ENCODE measurements at regions not wholly inside any gene's neighbourhood (a gene's known extent, or its start where the extent isn't known, plus 50 kb on each side); places are given as distances from the start of the nearest gene placed in this dataset.
"Not testable (repeated sequence)": the region's sequence is repeated elsewhere in the genome, so short reads cannot be mapped to it uniquely, and the experiment has no call there.

DNA sequence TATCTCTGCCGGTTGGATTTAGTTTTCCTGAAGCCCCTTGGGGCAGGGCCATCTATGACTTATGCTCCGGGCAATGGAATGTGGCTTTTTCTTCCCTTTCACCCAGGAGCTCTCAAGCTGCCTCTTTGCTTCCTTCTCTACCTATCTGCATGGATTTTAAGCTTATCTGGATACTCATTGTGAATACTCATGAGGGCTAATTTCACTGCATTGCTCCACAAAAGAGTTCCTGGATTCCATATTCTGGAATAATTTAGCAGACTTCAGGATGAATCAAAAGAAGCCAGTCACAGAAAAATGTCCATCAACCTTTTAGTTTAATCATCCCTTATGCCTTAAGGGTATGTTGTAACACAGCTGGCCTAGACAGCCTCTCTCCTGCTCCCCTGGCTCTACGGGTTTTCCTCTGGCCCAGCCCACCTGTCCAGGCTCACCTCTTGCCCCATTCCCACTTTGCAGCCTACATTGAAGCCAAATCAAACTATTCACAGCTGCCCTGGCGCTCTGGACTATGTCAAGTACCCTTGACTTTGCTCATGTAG lies 122.8 kb upstream of the RMDN2 start:
- no peak for DNase-seq (ENCODE audit: extremely low read depth, low read depth, low spot score)

DNA sequence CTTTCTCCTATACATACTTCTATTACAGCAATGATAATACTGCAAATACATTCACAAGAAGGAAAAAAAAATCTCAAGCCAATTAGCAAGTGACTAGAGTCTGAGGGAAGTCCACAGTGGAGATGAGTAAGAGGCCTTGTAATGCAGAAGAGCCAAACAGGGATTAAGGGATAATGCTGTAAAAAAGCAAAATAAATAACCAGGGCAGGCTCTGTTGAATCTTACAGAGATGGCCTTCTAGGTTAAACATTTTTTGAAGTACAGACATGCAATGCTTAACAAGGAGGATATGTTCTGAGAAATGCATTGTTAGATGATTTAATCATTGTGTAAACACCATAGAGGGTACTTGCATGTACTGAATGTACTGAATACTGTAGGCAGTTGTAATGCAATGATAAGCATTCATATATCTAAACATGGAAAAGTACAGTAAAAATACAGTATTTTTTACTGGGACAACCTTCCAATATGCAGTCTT lies 122.1 kb upstream of the RMDN2 start:
- DNase-seq (ENCODE audit: extremely low read depth, low read depth, low spot score), result no peak

DNA sequence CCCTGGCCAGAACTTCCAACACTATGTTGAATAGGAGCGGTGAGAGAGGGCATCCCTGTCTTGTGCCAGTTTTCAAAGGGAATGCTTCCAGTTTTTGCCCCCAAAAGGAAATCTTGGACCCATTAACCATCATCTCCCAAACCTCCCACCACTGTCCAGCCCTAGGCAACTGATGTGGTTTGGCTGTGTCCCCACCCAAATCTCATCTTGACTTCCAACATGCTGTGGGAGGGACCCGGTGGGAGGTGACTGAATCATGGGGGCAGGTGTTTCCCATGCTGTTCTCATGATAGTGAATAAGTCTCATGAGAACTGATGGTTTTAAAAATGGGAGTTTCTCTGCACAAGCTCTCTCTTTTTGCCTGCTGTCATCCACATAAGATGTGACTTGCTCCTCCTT lies 119.1 kb upstream of the RMDN2 start:
- DNase-seq (ENCODE audit: extremely low read depth, low read depth, low spot score), result not testable (repeated sequence)

DNA sequence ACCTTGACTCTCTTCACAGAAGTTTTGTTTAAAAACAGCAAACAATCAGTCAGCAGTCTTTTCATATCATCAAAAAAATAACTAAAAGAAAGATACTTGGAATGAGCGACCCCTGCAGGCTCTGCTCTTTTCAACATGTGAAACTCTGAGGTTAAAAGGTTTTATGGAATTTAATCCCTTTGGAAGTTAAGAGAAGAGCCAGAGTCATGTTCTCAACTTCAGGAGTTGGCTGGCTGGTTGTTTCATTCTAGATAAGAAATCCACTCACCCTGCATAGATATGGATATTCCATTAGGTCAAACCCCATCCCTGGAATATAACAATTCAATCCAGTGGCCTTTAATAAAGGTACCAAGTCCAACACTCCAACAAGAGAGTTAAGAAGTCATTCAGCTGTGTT lies 115.6 kb upstream of the RMDN2 start:
- DNase-seq (ENCODE audit: extremely low read depth, low read depth, low spot score), result no peak

DNA sequence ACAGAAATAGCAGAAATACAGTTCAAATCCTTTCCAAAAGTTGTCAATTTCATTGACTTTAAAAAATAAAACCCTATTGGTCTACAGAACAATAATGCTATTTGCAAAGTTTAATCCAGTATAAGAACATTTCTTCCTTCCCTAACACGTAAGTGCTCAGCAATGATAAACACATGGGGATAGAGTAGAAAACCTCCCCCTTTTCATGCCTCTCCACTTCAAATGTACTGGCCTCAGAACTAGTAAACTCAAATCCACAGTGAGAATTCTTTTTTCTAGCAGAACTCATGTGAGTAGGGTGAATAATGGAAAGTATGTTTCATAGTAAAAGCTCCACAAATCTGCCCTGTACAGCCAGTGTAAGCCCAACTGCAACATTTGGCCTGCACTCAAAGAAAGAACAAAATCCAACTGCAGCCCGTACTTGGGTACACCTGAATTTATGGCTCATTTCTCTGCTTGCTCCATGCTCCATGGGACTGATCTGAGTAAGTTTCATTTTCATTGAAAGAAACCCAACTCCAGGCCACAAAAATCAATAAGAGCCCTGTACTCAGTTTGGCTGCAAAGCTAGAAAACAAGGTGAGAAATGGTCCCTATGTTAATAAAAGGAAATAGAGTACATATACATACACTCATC lies 115.0 kb upstream of the RMDN2 start:
- DNase-seq (ENCODE audit: extremely low read depth, low read depth, low spot score), result no peak

DNA sequence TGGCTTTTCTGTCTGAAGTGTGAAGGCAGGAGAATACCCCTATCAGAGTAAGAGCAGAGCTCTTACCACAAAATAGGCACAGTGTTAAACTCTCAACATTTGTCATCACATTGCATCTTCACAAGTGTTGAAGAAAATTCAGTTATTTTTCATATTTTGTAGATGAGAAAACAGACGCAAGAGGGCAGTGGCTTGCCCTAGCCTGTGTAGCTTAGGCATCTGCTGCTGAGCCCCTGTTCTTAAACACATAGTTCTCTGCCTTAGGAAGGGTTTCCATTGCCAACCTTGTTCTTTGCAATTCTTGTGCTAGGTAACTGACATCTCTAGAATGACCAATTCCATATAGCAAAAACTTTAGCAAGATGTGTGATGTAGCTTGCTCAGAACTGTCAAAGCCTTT lies 112.7 kb upstream of the RMDN2 start:
- DNase-seq (ENCODE audit: extremely low read depth, low read depth, low spot score), result no peak

DNA sequence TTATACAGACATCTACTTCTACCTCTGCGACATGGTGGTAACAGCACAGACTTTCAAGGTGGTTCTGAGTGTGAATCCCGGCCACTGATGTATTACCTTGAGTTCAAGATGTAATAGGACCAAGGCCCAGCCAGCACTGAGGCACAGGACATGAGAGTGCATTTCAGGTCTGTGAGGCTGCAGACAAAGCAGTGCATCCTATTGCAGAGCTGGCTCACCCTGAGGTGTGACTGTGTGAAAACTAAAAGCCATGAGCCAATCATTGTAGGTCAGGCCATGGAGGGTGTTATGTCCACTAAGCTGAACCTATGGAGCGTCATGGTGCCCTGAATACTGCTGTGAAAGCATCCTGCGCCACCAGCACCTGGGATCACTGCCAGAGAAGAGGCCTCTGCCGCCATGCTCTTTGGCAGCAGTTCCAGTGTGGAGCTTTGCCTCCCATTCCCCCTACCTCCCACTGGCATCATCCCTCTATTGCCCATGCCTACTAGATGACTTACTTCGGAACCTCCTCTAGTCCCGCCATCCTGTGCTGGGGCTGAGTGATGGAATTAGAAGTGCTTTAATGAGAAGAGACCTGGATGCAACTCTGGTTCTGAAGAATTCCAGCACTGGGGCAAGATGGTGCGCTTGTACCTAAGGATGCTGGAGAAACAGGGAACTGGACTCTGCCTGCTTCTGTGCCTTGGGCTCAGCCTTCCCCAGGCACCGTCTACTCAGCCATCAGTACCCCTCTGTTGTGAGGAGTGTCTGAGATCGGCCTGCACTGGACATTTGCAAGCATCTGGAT lies 112.0 kb upstream of the RMDN2 start:
- DNase-seq (ENCODE audit: extremely low read depth, low read depth, low spot score), result no peak

DNA sequence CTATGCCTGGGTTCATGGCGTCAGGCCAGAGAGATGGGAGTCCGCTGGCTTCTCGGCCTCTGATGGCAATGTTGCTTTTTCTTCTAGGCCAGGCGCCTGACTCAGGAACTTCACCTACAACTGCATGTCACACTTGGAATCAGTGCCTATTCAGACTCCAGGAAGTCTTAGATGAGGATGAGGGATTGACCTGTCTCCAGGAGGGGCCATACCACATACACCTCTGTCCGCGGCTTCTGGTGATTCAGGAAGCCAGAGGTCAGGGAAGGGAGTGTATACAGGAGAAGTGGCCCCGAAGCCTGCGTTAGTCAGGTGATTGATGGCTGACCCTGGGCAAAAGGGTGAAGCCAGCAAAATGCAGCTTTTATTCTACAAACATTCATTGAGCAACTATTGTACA lies 109.1 kb upstream of the RMDN2 start:
- DNase-seq (ENCODE audit: extremely low read depth, low read depth, low spot score), result no peak

DNA sequence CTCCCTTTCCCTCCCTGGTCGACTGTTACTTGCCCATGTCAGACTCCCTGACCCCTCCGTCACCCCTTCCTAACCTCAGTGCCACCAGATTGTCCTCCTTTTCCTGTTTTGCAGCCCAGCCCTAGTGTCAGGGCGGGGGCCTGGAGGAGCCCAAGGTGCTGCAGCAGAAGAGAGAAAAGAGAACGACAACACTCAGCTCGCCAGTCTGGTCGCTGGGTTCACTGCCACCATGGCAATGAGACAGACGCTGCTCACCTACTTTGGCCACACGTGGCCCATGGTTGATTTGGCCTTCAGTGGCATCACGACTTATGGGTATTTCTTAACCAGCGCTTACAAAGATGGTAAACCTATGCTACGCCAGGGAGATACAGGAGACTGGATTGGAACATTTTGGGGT lies 108.4 kb upstream of the RMDN2 start:
- DNase-seq (ENCODE audit: extremely low read depth, low read depth, low spot score), result no peak

DNA sequence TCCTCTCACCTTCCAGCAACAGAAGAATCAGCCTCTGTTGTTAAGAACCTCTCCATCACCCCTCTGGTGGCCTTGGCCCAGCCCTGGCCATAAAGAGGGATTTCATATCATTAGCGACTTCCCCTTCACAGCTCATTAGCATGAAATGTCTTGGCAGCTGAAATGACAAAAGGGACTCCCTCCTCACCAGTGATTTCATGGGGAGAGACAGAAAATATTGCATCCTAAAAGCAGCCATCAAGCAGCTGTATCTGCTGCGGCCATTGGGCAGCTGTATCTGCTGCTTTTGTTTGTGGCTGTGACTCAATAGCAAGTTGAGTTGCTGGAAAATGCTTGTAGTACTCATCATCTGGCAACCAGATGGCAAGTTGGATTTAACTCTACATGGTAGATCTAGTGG lies 105.9 kb upstream of the RMDN2 start:
- no peak for DNase-seq (ENCODE audit: extremely low read depth, low read depth, low spot score)

DNA sequence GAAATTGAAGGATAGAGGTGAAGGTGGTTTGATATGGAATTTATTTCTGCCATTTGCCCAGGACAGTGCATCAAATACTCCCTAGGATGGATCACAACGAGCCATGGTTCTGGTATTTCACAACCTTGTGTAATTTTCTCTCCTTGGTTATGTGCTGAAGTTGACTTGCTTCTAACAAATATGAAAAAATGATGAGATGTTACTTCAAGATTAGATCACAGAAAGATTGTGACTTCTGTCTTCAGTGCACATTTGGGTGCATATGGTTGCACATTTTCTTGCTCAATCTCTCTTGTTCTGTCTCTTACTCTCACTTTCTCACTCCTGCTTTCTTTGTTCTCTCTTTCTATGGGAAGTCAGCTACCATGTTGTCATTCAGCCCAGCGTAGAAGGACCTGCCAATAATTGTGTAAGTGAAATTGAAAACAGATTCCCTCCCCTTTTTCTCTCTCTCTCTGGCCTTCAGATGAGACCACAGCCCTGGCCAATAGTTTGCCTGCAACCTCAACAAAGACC lies 104.6 kb upstream of the RMDN2 start:
- no peak for DNase-seq (ENCODE audit: extremely low read depth, low read depth, low spot score)

DNA sequence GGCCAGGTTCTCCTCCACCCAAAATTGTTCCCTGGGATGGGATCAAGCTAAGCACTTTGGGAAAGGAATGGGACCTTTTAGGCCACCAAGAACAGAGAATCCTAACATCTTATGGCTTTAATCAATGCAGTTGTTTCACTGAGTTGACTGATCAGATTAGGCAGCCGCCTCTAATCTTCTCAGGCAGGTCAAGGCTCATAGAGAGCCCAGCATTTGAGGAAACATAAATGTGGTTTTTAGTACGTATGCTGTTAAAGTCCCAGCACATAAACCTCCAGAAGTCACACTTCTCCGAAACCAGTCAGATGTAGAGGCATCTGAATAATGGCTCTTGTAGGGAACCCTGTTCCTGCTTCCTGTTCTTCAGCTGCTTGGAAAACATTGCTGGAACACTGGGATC lies 99.5 kb upstream of the RMDN2 start:
- no peak for DNase-seq (ENCODE audit: extremely low read depth, low read depth, low spot score)

DNA sequence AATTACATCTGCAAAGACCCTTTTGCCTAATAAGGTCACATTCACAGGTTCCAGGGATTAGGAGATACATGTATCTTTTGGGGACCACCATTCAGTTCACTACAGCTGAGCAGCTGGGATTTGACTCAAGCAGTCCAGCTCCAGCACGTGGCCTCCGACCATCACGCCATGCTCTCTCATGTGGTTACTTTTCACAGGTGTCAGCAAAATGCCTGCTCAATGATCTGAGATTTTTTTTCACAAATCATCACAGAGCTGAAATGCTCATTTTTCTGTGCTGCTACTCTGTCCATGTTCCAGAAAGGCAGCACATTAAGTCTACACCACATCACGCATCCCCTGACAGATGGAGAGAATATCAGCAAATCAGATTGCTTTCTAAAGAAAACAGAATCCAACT lies 98.5 kb upstream of the RMDN2 start:
- DNase-seq (ENCODE audit: extremely low read depth, low read depth, low spot score), result no peak

DNA sequence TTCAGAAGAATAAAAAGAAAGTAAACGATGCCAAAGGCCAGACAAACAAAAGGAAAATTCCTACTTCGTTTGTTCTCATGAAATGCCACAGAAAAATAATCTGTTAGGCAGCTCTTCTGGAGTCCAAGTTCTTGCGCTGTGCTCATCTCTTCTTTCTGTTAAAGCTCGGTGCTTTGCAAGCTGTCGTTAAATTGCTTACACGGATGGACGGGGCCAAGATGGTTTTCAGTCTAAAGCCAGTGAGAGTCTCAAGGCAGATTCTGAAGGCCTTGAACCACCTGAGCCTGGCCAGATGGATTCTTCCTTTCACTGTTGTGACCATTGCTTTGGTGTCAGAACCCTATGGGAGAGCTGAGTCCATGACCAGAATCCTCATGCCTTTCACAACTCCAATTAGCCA lies 97.6 kb upstream of the RMDN2 start:
- no peak for DNase-seq (ENCODE audit: extremely low read depth, low read depth, low spot score)

DNA sequence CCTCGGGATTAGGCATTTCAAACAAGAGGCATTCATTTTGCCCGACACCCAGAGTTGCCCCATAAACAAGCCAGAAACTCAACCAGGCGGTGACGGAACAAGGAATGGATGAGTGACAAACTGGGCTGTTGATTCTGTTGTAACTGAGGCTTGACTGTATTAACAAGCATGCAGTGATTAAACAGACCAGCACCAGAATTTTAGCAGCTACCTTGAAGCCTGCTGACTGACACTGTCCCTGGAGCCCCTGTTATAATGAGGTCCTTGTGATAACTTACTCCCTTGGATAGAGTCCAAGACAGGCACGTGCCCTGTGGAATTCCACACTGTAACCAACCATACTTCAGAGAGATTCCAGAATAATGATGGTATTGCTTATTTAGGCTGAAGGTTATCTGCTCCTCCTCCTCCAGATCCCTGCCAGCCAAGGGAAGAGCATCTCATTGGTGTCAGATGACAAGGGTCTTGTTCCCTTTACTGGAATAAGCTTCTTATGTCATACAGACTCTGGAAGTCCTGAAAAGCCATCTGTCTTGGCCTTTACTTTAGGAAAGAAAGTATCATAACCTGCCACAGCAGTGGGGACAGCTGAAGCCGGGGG lies 97.1 kb upstream of the RMDN2 start:
- DNase-seq (ENCODE audit: extremely low read depth, low read depth, low spot score), result no peak

DNA sequence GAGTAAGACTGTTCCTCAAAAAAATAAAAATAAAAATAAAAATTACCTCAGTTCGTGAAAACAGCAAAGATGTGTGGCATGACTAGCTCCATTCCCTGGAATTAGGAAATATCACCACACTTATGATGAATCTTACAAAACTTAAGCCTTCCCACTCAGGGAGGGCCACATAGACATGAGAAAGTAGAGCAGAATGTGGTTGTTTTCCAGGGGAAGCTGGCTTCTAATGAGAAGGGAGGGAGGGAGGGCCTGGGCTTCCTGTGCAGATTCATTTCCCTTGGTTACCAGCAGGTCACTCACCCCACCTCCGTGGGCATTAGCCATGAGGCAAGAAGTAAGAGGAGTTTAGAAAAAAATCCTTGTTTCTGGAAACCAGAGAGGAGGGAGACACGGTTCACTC lies 95.9 kb upstream of the RMDN2 start:
- peak; percentile 85 for DNase-seq (ENCODE audit: extremely low read depth, low read depth, low spot score)

DNA sequence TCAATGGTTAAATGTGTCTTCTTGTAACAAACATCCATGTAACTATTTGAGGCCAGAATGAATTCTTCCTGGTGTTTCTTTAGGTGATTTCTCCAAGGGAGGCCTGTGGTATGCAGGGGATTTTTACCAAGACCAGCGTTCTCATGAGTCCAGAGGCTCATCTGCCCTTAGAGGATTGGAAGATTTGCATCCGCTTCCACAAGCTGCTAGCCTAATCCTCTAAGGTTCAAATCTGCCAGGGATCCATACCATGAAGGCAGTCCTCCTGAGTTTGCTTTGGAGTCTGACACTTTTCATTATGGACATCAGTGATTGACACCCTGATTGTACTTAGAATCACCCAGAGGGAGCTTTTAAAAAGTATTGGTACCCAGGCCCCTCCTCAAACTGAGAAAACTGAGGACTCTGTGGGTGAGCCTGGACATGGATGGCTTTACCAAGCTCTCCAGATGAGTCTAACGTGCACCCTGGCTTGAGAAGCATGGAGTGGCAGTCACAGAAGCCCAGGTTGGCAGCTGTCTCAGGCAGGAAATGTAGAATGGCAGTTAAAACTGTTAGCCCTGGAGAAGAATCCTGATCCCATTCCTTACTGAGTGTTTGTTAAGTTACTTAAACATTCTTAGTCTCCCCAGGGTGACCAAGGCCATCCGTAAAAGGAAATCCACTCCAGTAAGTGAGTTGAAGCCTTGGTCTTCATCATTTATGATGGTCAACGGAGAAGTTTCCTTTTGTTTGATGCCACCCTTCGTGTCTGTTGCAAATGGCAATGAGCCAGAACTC lies 95.3 kb upstream of the RMDN2 start:
- DNase-seq (ENCODE audit: extremely low read depth, low read depth, low spot score), result no peak

DNA sequence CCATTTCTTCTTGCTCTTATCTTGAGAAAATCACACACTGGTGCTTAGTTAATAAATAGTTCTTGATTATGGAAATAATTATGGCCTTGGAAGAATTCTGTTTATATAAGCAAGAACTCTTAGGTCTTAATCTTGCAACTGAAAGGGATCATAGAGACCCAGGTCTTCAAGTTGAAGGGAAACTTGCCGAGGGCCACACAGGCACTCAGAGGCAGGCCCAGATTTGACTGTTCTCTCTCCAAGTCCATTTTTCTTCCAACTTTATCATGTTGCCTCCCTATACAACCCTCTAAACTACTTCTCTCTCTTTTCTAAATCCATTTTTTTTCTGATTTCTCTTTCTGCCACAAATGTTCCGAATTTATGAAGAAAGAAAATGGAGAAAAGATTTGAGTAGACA lies 94.5 kb upstream of the RMDN2 start:
- no peak for DNase-seq (ENCODE audit: extremely low read depth, low read depth, low spot score)

DNA sequence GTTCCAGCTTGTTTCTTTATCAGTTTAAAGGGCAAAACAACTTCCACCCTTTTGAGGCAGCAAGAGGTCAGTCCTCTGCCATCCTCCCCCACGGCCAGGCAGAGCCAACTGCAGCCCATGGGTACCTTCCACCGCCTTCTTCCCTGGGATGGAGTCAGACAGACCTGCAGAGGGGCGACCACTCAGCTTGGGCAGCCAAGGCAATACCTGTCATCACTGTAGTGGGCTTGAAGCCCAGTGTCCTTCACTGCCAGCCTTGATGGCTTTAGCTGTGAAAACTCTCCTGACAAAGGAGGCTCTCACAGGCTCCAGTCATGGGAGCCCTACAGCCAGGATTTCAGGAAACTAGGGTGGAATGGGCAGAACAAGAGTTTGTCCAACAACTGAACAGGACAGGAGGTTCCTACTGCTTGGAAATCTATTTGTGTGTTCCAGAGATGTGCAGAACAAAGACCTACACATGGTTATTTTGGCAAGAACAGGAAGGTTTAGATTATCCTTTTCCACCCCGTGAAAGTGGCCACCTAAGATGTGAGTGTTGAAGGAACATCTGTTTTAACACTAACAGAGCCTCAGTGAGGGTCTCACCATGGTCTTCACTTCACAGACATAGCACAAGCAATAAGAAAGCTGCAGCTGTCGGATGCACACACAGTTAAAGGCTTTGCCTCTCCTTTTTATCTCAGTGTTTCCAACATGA lies 93.9 kb upstream of the RMDN2 start:
- DNase-seq (ENCODE audit: extremely low read depth, low read depth, low spot score), result no peak

DNA sequence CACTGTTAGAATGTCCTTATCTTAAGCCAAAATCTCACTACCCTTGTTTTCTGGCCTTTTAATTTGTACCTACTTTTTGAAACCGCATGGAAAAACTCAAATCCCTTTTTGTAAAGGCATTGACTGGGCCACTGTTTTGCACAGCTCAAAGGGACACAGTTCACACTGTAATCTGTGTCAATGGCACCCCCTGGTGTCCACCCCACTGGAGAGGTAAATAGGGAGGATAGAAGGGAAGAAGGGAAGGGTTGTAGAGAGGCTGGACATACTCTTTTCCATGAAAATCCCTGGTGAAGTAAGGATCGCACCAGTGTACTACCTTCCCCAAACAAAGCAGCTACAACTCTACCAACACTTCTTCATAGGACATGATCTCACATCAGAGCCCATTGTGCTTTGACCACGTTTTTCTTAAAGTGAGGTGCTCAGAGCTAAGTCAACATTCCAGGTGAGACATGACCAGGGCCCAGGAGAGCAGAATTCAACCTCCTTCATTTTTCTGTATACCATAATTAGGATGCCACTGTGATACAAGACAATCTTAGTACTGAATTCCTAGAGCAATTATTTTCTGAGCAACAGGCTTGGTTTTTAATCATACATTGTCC lies 92.4 kb upstream of the RMDN2 start:
- DNase-seq (ENCODE audit: extremely low read depth, low read depth, low spot score), result no peak
